OCI-M2 (cell line): ENCODE measurements at regions not wholly inside any gene's neighbourhood (a gene's known extent, or its start where the extent isn't known, plus 50 kb on each side); places are given as distances from the start of the nearest gene placed in this dataset.

Experiments used
- DNase-seq: peaks from one replicate; lab custom pipeline; 2025; ENCODE audit not compliant: unreplicated experiment; lab: John Stamatoyannopoulos, UW

- no peak for DNase-seq
Measured at GRCh38 chr4:45368832-45369231, 642.5 kb upstream of the GNPDA2 start.

DNA sequence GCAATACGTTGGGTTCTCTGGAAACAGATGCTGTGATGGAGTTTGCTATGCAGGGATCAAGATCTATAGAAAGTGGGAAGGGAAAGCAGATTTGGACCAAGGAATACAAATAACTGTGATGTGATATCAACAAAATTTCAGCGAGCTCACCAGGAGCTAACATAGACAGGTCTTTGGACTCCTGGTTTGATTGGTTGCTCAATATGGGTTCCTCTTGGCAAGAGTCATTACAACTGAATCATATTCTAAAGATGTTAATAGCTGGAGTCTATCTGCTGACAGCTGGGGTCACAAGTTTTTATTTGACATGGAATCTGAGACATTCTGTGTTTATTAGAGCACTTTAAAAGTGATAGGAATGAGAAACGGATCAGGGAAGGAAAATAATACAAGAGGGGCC is 637.6 kb upstream of the GNPDA2 start:
- no peak for DNase-seq

- DNase-seq = no peak
Measured at GRCh38 chr4:45358573-45359506, 632.5 kb upstream of the GNPDA2 start.

- no peak for DNase-seq
Measured at GRCh38 chr4:45353161-45353560, 626.8 kb upstream of the GNPDA2 start.

DNA sequence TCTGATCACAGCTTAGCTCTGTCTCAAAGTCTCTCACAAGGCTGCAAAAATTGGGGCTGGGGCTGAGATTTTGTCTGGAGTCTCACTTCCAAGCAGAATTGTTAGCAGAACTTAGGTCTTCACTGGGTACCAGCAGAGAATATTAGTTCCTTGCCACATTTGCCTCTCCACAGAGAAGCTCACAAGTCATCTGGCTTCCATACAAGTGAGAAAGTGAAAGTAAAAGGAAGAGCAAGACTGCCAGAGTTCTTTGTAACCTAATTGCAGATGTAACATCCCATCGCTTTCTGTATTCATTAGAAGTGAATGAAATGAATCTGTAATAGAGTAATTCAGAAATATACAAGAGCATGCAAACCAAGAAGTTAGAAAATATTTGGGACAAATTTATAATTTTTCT is 624.1 kb upstream of the GNPDA2 start:
- DNase-seq = no peak

DNA sequence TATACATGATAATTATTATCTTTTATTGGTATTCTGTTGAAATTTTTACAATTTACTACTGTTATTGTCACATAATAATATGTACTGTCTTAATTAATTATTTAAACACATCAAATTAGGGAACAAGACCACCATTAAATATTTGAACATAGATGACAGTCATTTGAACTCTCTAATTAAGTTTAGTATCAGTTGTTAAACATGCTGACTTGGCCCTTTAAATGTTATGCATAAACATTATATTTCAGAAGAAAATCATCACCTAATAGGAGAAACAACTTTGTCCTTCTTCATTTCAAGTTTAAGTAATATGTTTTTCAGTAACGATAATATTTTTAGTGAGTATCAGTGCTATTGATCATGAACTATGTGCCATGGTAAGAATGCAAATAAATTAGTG is 623.5 kb upstream of the GNPDA2 start:
- DNase-seq = no peak

GRCh38 chr4:45346816-45347435 is 620.6 kb upstream of the GNPDA2 start:
- DNase-seq = no peak

DNA sequence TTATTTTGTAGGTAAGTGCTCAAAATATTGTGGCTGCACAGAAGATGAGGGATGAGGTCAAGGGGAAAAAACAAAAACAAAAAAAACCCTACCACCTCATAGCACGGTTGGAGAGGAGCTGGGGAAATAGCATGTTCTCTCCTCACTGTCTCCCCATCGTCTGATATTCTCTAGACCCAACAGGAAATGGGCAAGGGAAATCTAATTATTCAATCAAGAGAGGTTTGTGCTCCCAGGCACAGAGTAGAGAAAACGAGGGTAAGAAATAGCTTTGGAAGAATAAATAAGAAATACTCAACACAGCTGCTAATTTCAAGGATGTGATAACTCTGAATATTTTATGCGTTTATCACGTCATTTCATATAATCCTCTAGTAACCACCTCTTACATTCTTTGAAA is 619.2 kb upstream of the GNPDA2 start:
- DNase-seq = no peak

DNA sequence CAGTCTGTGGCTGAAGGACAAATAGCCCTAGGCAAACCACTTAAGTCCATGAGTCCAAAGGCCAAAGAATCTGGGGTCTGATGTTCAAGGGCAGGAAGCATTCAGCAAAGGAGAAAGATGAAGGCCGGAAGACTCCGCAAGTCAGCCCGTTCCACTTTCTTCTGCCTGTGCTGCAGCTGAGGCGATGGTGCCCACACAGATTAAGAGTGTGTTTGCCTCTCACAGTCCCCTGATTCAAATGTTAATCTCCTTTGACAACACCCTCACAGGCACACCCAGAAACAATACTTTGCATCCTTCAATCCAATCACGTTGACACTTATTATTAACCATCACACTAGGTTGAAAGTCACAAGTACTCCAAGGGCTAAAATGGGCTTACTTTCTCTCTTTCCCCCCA is 605.4 kb upstream of the GNPDA2 start:
- no peak for DNase-seq

DNA sequence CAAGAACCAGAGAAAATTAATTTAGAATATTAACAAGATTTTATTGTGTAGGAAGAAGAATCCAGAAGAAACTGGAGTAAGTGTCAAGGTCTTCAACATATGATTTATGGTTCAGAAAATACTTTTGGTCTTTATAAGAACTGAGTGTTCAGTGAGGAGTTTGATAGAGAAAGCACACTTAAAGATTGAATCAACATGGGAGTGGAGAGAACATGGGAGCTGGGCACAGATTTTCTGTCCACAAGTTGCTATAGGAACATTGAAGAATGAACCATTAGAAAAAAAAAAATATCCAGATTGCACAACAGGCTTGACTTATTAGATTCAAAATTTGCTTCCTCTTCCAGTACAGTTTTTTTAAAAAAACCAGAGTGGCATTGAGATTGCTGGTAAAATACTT is 601.2 kb upstream of the GNPDA2 start:
- DNase-seq = no peak

DNA sequence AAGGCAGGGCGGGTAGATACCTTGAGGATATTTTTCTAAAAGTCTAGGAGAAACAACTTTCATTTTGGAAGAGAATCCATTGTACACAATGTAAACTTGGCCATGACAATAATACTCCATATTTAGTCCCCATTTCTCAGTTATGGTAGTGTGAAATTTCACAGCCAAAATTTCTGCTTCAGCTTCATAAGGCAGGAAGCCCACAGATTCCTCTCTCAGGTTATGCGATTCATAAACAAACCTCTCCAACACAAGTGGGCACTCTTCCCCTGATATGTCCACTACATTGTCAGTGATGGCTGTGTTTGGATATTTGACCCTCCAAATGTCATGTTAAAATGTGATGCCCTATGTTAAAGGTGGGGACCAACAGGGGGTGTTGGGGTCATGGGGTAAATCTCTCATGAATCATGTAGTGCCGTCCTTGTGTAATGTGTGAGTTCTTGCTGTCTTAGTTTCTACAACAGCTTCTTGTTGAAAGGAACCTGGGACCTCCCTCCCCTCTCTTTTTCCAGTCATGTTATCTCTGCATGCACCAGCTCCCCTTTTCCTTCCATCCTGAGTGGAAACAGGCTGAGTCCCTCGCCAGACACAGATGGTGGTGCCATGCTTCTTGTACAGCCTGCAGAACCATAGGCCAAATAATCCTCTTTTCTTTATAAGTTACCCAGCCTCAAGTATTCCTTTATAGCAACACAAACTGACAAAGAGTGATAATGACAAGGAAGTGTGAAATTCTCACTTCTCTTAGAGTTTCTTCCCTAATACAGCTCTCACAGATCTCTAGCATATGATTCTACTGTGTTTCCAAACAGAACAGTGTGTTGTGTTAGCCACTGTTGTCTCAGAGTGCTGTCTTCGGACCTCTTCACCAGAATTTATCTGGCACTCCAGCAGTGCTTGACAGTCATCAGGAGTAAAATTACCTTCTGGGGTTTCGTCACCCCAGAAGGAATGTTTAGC is 598.4 kb upstream of the GNPDA2 start:
- no peak for DNase-seq

GRCh38 chr4:45323453-45324058 is 597.2 kb upstream of the GNPDA2 start:
- DNase-seq = no peak

DNA sequence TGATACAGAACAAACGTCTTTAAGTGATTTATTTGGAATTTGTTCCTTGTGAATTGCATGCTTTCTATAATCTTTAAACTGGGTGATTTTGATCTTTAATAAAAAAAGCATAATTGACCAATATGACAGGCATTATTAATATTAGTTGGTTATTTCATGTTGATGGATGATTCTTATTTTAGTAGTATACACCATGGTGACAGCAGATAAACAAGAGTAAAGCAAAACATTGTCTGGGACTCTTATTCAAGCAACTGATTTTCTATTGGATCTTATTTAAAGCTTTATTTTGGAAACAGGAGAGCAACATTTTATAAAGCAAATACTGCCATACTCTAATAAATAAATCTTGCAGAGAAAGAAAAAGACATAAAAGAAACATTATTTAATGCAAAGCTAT is 591.4 kb upstream of the GNPDA2 start:
- DNase-seq = no peak

GRCh38 chr4:45317276-45317675 is 590.9 kb upstream of the GNPDA2 start:
- DNase-seq = no peak

GRCh38 chr4:45316257-45316656 is 589.9 kb upstream of the GNPDA2 start:
- DNase-seq = no peak

DNA sequence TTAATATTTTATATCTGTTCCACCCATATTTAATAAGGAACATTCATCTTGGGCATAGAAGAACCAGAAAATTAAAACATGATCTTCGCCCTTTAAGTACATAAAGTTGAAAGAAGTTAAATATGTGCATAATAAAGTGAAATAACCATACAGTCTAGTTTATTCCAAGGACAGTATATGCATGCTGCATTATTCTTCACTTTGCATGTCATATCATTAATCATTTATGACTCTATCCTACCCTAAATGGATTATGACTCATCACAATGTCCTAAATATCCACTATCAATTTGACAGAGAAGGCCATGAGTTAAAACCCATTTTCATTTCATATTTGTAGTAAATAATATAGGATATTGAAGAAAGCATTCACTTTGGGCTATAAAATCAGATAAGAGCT is 576.5 kb upstream of the GNPDA2 start:
- no peak for DNase-seq

DNA sequence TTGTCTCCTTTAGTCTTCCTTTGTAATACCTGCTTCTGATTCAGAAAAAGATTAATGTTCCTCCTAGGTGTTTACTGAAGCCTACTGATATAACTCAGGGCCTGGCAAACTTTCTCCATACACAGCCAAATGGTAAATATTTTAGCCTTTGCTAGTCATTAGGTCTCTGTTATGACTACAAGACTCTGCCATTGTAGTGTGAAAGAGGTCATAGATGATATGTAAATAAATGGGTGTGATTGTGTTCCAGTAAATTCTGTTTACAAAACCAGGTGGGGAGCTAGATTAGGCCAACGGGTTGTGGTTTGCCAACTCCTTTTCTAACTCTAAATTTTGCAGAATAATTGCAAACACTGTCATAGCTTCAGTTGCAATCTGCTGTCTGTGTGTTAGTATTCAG is 568.1 kb upstream of the GNPDA2 start:
- DNase-seq = no peak

DNA sequence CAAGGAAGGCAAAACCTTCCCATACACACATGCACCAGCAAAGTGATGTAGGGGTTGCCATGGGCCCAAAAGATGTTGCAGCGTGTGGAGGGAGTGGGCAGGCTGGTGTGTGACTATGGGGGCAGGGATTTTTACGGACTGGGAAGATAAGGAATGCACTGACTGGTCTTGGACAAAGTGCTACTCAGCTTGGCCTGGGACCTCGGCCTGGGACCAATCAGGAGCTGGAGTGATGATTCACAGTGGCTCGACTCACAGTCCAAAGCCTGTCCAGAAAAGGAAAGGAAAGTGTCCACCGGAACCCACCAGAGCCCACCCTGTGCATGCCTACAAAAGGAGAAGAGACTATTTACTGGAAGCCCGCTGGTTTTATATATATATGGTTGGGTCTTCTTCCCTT is 567.0 kb upstream of the GNPDA2 start:
- no peak for DNase-seq

- no peak for DNase-seq
Measured at GRCh38 chr4:45292844-45293243, 566.5 kb upstream of the GNPDA2 start.

DNA sequence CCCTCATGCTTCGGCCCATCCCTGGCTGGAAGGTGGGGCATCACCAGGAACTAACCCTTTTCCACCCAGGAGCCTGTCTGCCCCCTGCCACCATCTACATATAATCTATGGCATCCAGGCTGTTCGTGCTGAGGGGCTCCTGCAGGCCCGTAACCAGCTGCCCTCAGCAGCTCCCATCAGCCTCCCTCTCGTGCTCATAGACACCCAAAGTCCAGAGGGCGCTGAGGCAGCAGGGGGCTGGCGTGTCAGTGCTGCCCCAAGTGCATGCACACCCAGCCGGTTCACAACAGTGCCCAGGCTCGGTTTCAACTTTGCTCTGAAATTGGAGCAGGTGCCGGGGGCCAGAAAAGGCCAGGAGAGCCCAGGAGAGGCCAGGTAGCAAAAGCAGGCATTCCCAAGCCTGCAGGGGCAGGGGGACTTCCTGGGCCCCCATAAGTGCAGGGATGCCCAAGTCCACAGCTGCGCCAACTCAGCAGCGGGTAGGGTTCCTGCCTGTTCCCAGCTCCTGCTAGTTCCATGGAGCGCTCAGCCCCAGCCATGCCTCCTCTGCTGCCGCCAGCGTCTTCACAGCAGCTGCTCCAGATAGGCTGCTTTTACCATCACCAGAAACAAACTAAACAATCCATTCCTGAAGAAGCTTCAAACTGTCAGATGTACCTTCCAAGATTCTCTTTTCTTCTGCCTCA is 558.2 kb upstream of the GNPDA2 start:
- DNase-seq = no peak
